ENCODE measurements at regions not wholly inside any gene's neighbourhood (a gene's known extent, or its start where the extent isn't known, plus 50 kb on each side); places are given as distances from the start of the nearest gene placed in this dataset.

DNA sequence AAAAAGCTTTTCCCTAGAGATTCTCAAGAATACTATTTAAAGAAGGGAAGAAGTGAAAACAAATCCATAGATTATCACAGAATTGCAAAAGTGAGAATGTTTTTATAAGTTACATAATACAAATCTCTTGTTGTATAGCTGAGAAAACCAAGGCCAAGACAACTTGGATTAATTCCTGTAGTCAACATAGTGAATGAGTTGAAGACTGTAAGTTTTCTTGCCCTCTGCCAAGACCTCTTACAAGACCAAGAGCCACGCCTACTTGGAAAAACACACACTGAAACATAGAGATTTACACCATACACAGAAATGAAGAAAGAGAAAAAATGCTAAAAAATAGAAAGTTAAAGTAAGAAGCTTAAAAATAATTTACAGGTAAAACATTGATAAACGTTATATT is 2024.0 kb downstream of the PCDH7 start:
- TF ChIP-seq, protein P1, sequence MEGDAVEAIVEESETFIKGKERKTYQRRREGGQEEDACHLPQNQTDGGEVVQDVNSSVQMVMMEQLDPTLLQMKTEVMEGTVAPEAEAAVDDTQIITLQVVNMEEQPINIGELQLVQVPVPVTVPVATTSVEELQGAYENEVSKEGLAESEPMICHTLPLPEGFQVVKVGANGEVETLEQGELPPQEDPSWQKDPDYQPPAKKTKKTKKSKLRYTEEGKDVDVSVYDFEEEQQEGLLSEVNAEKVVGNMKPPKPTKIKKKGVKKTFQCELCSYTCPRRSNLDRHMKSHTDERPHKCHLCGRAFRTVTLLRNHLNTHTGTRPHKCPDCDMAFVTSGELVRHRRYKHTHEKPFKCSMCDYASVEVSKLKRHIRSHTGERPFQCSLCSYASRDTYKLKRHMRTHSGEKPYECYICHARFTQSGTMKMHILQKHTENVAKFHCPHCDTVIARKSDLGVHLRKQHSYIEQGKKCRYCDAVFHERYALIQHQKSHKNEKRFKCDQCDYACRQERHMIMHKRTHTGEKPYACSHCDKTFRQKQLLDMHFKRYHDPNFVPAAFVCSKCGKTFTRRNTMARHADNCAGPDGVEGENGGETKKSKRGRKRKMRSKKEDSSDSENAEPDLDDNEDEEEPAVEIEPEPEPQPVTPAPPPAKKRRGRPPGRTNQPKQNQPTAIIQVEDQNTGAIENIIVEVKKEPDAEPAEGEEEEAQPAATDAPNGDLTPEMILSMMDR (IDR thresholded peaks at IDR 0.05): no peak
- no peak for TF ChIP-seq RAD21 (conservative IDR thresholded peaks at IDR 0.05 in 1 of 2, IDR thresholded peaks at IDR 0.05 in 1 of 2)
- no peak for TF ChIP-seq POLR2A (IDR thresholded peaks at IDR 0.05; ENCODE audit: low read length)
- TF ChIP-seq, protein P2, sequence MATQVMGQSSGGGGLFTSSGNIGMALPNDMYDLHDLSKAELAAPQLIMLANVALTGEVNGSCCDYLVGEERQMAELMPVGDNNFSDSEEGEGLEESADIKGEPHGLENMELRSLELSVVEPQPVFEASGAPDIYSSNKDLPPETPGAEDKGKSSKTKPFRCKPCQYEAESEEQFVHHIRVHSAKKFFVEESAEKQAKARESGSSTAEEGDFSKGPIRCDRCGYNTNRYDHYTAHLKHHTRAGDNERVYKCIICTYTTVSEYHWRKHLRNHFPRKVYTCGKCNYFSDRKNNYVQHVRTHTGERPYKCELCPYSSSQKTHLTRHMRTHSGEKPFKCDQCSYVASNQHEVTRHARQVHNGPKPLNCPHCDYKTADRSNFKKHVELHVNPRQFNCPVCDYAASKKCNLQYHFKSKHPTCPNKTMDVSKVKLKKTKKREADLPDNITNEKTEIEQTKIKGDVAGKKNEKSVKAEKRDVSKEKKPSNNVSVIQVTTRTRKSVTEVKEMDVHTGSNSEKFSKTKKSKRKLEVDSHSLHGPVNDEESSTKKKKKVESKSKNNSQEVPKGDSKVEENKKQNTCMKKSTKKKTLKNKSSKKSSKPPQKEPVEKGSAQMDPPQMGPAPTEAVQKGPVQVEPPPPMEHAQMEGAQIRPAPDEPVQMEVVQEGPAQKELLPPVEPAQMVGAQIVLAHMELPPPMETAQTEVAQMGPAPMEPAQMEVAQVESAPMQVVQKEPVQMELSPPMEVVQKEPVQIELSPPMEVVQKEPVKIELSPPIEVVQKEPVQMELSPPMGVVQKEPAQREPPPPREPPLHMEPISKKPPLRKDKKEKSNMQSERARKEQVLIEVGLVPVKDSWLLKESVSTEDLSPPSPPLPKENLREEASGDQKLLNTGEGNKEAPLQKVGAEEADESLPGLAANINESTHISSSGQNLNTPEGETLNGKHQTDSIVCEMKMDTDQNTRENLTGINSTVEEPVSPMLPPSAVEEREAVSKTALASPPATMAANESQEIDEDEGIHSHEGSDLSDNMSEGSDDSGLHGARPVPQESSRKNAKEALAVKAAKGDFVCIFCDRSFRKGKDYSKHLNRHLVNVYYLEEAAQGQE (IDR thresholded peaks at IDR 0.05): no peak
- no peak for TF ChIP-seq BHLHE40 (IDR thresholded peaks at IDR 0.05; ENCODE audit: low read depth, low read length)
- no peak for TF ChIP-seq HOXA7 (CRISPR knock-in tag; IDR thresholded peaks at IDR 0.05)
- no peak for TF ChIP-seq EP300 (IDR thresholded peaks at IDR 0.05)
